Endothelial cell of umbilical vein (primary cell): ENCODE measurements at regions not wholly inside any gene's neighbourhood (a gene's known extent, or its start where the extent isn't known, plus 50 kb on each side); places are given as distances from the start of the nearest gene placed in this dataset.

ENCODE experiments used
- BruUV-seq: library from RNA; stranded (reverse); fragments of 400-500 nt; replicated peaks from 2 replicates; lab custom pipeline; 2021; lab: Mats Ljungman, UMichigan
- CTCF ChIA-PET: fragments of 300-600, 350-600 bp; sonication (Branson Sonifier 250); formaldehyde crosslinking; loops from one replicate; lab custom pipeline; 2021; ENCODE audit warnings: antibody characterized with exemption, inconsistent platforms; lab: Charles Lee
- POLR2A ChIA-PET: fragments of 300-600, 350-600 bp; sonication (Branson Sonifier 250); formaldehyde crosslinking; loops from one replicate; lab custom pipeline; 2021; ENCODE audit warnings: antibody characterized with exemption, inconsistent platforms; lab: Charles Lee
- DNase-seq: peaks from one replicate; pipeline ENCODE4 v3.0.0-alpha.2; 2011; ENCODE audit warnings: low read depth, low spot score
- FAIRE-seq: peaks from 2 replicates; lab custom pipeline; 2011; peaks lifted over from hg19 to GRCh38; lab: Jason Lieb, UNC
- H2AFZ ChIP-seq: 2 replicates; pipeline ENCODE4 v1.6.0; 2012; ENCODE audit warnings: low read depth, low read length, control low read depth, inconsistent platforms
- H3K27ac ChIP-seq: 2 replicates; pipeline ENCODE4 v1.5.1; 2011; ENCODE audit warnings: low read depth, mild to moderate bottlenecking, control low read depth, low read length, moderate library complexity; ENCODE audit not compliant: insufficient read depth
- H3K27me3 ChIP-seq, 2 experiments: 2 replicates each; pipeline versions ENCODE4 v1.6.0 to v1.6.1; 2011; ENCODE audit warnings: low read length in 2 of 2, mixed read lengths in 1 of 2; ENCODE audit not compliant: control insufficient read depth in 2 of 2, insufficient read depth in 2 of 2
- H3K36me3 ChIP-seq, 2 experiments: 2 replicates in 1 of 2; 3 replicates in 1 of 2; pipeline ENCODE4 v1.5.1; 2011; ENCODE audit warnings: low read length in 2 of 2, mild to moderate bottlenecking in 1 of 2, moderate library complexity in 1 of 2; ENCODE audit not compliant: control insufficient read depth in 2 of 2, insufficient read depth in 2 of 2; ENCODE audit errors: extremely low read depth in 1 of 2
- H3K4me1 ChIP-seq: 3 replicates; pipeline ENCODE4 v1.5.1; 2011; ENCODE audit warnings: mild to moderate bottlenecking, low read length; ENCODE audit not compliant: control insufficient read depth, insufficient read depth; ENCODE audit errors: extremely low read depth
- H3K4me2 ChIP-seq: 2 replicates; pipeline ENCODE4 v1.6.1; 2011; ENCODE audit warnings: low read length, control low read depth, mixed read lengths; ENCODE audit not compliant: insufficient read depth
- H3K4me3 ChIP-seq, 3 experiments: fragments of 200-600 bp in 1 of 3; sonication (generic), shearing (Covaris generic) in 1 of 3; replicated peaks in 1 of 3; 2 replicates each; pipeline ENCODE4 v1.5.1; 2011 to 2016; ENCODE audit warnings: control low read depth in 3 of 3, low read length in 3 of 3, mild to moderate bottlenecking in 2 of 3, inconsistent platforms in 1 of 3, low read depth in 1 of 3, moderate library complexity in 1 of 3; ENCODE audit not compliant: insufficient read depth in 1 of 3
- H3K79me2 ChIP-seq: 2 replicates; pipeline ENCODE4 v1.6.0; 2012; ENCODE audit warnings: low read length, inconsistent platforms; ENCODE audit not compliant: control insufficient read depth, insufficient read depth
- H3K9ac ChIP-seq: replicated peaks from 2 replicates; pipeline ENCODE3; 2011; ENCODE audit warnings: low read length, control low read depth; ENCODE audit not compliant: insufficient read depth; ENCODE audit errors: extremely low read depth
- H3K9me1 ChIP-seq: replicated peaks from 3 replicates; pipeline ENCODE4 v1.6.0; 2011; ENCODE audit warnings: mild to moderate bottlenecking, low read length; ENCODE audit not compliant: control insufficient read depth, insufficient read depth; ENCODE audit errors: extremely low read depth
- H3K9me3 ChIP-seq: replicated peaks from 2 replicates; pipeline ENCODE4 v1.5.1; 2012; ENCODE audit warnings: low read length, inconsistent platforms; ENCODE audit not compliant: control insufficient read depth, insufficient read depth
- H4K20me1 ChIP-seq: replicated peaks from 2 replicates; pipeline ENCODE3; 2011; ENCODE audit warnings: mild to moderate bottlenecking, low read length; ENCODE audit not compliant: control insufficient read depth, insufficient read depth; ENCODE audit errors: extremely low read depth
- EZH2 ChIP-seq: IDR thresholded peaks from 2 replicates; pipeline ENCODE4 v1.6.1; 2012; ENCODE audit warnings: borderline replicate concordance, low read depth, mild to moderate bottlenecking, moderate library complexity, low read length, inconsistent platforms; ENCODE audit not compliant: severe bottlenecking
- FOS ChIP-seq: IDR thresholded peaks from 2 replicates; pipeline ENCODE4 v1.6.1; 2011; ENCODE audit warnings: mild to moderate bottlenecking, low read length, moderate library complexity, borderline replicate concordance; ENCODE audit not compliant: insufficient read depth
- GATA2 ChIP-seq: IDR thresholded peaks from 2 replicates; pipeline ENCODE4 v1.7.0; 2011; ENCODE audit warnings: low read depth, mild to moderate bottlenecking, moderate library complexity, mixed read lengths, low read length; ENCODE audit not compliant: insufficient read length, insufficient read depth
- JUN ChIP-seq: IDR thresholded peaks from 2 replicates; pipeline ENCODE4 v1.6.1; 2011; ENCODE audit warnings: borderline replicate concordance, low read depth; ENCODE audit not compliant: insufficient read length, insufficient read depth
- MAX ChIP-seq: IDR thresholded peaks from 2 replicates; pipeline ENCODE4 v1.6.1; 2011; ENCODE audit not compliant: insufficient read depth, insufficient read length
- MYC ChIP-seq: IDR thresholded peaks from one replicate; pipeline ENCODE4 v1.6.1; 2011; ENCODE audit warnings: mild to moderate bottlenecking, low read depth, low read length
- POLR2A ChIP-seq: IDR thresholded peaks from 2 replicates; pipeline ENCODE4 v1.6.1; 2012; ENCODE audit warnings: low read depth, mild to moderate bottlenecking, control low read depth, low read length
- POLR2AphosphoS5 ChIP-seq: IDR thresholded peaks from 2 replicates; pipeline ENCODE4 v1.6.1; 2012; ENCODE audit warnings: low read depth, mild to moderate bottlenecking, control low read depth, low read length, moderate library complexity; ENCODE audit not compliant: insufficient read depth
- dilution Hi-C: fragments of 300-500 bp; cut with MboI; formaldehyde crosslinking; loops from one replicate; pipeline ENCODE4 v1.15.0; 2019; ENCODE audit warnings: low sequenced_read_pairs; ENCODE audit not compliant: extremely low pct_ligation_motif_present
- intact Hi-C: fragments of 100-400 bp; cut with micrococcal nuclease; formaldehyde crosslinking; loops from one replicate; pipeline ENCODE4 v1.10.0; 2022
- TF ChIP-seq, protein P1 (sequence below), 2 donors: IDR thresholded peaks; 1 replicate in 1 of 2; 2 replicates in 1 of 2; pipeline ENCODE4 v1.5.1; 2011; ENCODE audit warnings: low read length in 2 of 2, mild to moderate bottlenecking in 2 of 2, moderate library complexity in 2 of 2, control low read depth in 1 of 2, inconsistent platforms in 1 of 2, low read depth in 1 of 2; ENCODE audit not compliant: insufficient read depth in 1 of 2; ENCODE audit errors: extremely low read depth in 1 of 2

DNA sequence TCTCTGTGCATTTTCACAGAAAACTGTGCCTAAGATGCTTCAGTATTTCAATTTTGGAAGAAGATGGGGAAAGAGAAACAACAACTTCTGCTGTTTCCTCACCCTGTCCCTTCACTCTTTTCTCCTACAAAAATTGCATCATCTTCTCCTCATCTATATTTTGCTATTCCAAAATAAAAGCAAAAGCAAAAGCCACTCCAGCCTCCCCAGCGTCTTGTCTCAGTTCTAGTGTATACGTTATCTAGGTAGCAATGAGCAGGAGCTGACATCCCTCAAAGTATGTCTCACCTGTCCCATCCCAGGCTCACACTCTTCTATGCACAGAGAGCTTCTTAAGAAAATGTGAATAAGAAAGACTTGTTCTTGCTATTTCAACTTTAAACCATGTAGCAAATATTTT is 163.8 kb upstream of the TAB2 start:
- no peak for TF ChIP-seq POLR2AphosphoS5
- no peak for TF ChIP-seq FOS
- no peak for TF ChIP-seq EZH2
- no peak for TF ChIP-seq MYC
- TF ChIP-seq, protein P1, sequence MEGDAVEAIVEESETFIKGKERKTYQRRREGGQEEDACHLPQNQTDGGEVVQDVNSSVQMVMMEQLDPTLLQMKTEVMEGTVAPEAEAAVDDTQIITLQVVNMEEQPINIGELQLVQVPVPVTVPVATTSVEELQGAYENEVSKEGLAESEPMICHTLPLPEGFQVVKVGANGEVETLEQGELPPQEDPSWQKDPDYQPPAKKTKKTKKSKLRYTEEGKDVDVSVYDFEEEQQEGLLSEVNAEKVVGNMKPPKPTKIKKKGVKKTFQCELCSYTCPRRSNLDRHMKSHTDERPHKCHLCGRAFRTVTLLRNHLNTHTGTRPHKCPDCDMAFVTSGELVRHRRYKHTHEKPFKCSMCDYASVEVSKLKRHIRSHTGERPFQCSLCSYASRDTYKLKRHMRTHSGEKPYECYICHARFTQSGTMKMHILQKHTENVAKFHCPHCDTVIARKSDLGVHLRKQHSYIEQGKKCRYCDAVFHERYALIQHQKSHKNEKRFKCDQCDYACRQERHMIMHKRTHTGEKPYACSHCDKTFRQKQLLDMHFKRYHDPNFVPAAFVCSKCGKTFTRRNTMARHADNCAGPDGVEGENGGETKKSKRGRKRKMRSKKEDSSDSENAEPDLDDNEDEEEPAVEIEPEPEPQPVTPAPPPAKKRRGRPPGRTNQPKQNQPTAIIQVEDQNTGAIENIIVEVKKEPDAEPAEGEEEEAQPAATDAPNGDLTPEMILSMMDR (IDR thresholded peaks at IDR 0.05; ENCODE audit: extremely low read depth in 1 of 2, insufficient read depth in 1 of 2, low read depth in 1 of 2, low read length in 2 of 2) = no peak
- TF ChIP-seq MAX = no peak
- no peak for TF ChIP-seq GATA2
- TF ChIP-seq JUN = no peak
- TF ChIP-seq POLR2A = no peak
- no peak overlapping the region for H3K27ac ChIP-seq
- CTCF ChIA-PET = interaction anchor here (0.6 to 2.0 kb wide), 2 partner anchors 26 to 278 kb away, joined by 3 to 6 read pairs; no protein-coding TSS in a partner anchor
- no peaks in the 10 kb centered on the region for H3K9me3 ChIP-seq
- H3K4me1 ChIP-seq = no peaks in the 10 kb centered on the region
- no peak overlapping the region for H3K9ac ChIP-seq
- FAIRE-seq = no peak
- dilution Hi-C loops = no loop called here
- no peaks in the 10 kb centered on the region for H4K20me1 ChIP-seq
- no peak overlapping the region for H3K4me2 ChIP-seq
- no peak overlapping the region for H3K4me3 ChIP-seq
- intact Hi-C loops = no loop called here
- H3K79me2 ChIP-seq = no peaks in the 10 kb centered on the region
- BruUV-seq = no TSS peak
- POLR2A ChIA-PET = no interaction called here
- no peak overlapping the region for H2AFZ ChIP-seq
- no peaks in the 10 kb centered on the region for H3K27me3 ChIP-seq
- no peak for DNase-seq
- H3K36me3 ChIP-seq = no peaks in the 10 kb centered on the region
- H3K9me1 ChIP-seq = no peaks in the 10 kb centered on the region
